ENCODE measurements at regions not wholly inside any gene's neighbourhood (a gene's known extent, or its start where the extent isn't known, plus 50 kb on each side); places are given as distances from the start of the nearest gene placed in this dataset.
"Not testable (repeated sequence)": the region's sequence is repeated elsewhere in the genome, so short reads cannot be mapped to it uniquely, and the experiment has no call there.

DNA sequence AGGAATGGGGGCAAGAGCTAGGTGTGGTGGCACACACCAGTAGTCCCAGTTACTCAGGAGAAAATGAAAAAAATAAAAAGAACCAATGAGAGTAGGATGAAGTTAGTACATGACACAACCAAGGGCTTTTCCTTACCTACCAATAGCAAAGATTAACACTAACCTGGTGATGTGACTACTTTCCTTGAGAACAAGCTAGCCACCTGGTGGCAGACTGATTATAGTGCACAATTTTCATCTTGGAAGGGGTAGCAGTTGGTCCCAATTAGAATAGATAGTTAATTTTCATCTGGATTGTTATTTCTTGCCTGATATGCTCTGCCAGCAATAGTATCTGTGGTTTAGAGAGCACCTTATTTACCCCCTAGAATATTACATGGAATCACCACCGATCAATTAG is 1216.8 kb upstream of the PABPC4L start:
- ChIA-PET POLR2A (no interaction called here), CTCF (no interaction called here)
- DNase-seq (ENCODE audit: extremely low spot score) = peak; percentile 5
- TF ChIP-seq, protein P1, sequence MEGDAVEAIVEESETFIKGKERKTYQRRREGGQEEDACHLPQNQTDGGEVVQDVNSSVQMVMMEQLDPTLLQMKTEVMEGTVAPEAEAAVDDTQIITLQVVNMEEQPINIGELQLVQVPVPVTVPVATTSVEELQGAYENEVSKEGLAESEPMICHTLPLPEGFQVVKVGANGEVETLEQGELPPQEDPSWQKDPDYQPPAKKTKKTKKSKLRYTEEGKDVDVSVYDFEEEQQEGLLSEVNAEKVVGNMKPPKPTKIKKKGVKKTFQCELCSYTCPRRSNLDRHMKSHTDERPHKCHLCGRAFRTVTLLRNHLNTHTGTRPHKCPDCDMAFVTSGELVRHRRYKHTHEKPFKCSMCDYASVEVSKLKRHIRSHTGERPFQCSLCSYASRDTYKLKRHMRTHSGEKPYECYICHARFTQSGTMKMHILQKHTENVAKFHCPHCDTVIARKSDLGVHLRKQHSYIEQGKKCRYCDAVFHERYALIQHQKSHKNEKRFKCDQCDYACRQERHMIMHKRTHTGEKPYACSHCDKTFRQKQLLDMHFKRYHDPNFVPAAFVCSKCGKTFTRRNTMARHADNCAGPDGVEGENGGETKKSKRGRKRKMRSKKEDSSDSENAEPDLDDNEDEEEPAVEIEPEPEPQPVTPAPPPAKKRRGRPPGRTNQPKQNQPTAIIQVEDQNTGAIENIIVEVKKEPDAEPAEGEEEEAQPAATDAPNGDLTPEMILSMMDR (IDR thresholded peaks at IDR 0.05; ENCODE audit: control extremely low read depth, extremely low read depth, low read depth, missing control alignments) = no peak

DNA sequence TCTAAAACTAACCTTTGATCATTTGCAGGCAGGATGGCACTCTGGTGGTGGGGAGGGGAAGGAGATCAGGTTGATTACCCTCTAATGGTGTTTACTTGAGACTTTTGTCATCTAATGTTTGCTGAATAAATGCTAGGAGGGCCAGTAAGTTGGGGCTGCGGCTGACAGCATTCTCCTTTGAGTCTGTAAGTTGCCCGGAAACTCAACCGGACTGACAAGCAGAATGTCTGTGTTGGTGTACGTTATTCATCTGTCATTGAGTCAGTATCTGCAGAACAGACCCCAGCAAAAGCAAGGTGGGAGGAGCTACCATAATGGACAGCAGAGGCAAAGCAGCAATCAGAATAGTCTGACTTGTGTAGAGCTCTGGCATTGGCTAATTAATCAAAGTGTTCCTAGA is 1210.6 kb upstream of the PABPC4L start:
- TF ChIP-seq, protein P1 (IDR thresholded peaks at IDR 0.05; ENCODE audit: control extremely low read depth, extremely low read depth, low read depth, missing control alignments) = no peak
- CTCF ChIA-PET = no interaction called here
- DNase-seq (ENCODE audit: extremely low spot score) = no peak
- POLR2A ChIA-PET = no interaction called here

DNA sequence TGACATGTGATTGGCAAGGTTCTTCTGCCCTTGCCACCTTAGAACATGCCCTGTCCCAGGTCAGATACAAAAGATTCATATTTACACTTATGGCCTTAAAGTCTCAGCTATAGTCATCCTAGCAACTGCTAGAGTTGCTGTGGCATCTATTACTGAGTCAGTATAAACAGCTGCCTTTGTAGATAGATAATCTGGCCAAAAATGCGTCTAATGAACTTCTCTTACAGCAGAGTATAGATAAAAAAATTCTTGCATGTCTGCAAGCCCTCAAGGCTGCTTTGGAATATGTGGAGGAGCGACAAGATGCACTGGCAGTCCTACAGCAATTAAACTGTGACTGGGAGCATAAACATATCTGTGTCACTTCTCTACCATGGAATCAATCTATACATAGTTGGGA is 1209.7 kb upstream of the PABPC4L start:
- CTCF ChIA-PET = no interaction called here
- no peak for DNase-seq (ENCODE audit: extremely low spot score)
- TF ChIP-seq, protein P1 (IDR thresholded peaks at IDR 0.05; ENCODE audit: control extremely low read depth, extremely low read depth, low read depth, missing control alignments) = no peak
- POLR2A ChIA-PET = no interaction called here

DNA sequence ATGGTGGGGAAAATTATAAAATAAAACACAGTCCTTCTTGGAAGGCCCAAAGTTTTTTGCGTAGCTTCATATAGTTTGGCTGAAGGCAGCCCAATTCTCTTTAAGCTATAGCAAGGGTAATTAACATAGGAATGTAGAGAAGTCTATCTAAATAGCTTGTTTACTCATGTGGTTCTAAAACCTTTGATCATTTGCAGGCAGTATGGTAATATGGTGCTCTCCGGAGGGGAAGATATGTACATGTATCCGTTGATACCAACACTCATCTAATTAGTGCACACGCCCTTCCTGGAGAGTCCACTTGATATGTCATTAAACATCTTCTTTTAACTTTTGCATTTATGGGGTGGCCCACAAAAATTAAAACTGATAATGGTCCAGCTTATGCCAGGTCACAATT is 1207.7 kb upstream of the PABPC4L start:
- CTCF ChIA-PET; POLR2A ChIA-PET; DNase-seq (ENCODE audit: extremely low spot score): not testable (repeated sequence)

DNA sequence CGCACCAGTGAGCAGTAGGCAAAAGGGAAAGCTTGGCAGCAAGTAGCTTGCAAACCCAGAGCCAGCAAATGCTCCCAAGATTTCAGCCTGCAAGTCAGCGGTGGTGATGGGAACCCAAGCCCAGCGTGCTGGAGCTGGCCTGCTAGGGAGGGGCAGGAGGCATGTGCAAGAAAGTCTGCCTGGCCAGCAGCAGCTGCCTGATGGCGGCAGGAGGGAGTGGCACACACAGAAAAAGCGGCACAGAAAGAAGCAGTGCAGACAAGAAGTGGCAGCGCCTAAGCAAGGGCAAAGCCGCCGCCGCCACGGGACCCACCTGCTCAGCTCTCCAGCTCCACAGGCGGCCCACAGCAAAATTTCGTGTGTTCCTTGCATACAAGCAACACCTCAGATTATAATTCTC is 1206.5 kb upstream of the PABPC4L start:
- TF ChIP-seq, protein P1 (IDR thresholded peaks at IDR 0.05; ENCODE audit: control extremely low read depth, extremely low read depth, low read depth, missing control alignments) = no peak
- no peak for DNase-seq (ENCODE audit: extremely low spot score)
- ChIA-PET CTCF (no interaction called here), POLR2A (no interaction called here)

DNA sequence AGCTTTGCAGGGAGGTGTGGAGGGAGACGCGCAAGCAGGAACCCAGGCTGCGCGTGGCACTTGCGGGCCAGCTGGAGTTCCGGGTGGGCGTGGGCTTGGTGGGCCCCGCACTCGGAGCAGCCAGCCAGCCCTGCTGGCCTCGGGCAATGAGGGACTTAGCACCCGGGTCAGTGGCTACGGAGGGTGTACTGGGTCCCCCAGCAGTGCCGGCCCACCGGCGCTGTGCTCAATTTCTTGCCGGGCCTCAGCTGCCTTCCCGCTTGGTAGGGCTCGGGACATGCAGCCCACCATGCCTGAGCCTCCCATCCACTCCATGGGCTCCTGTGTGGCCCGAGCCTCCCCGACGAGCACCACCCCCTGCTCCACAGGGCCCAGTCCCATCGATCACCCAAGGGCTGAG is 1205.0 kb upstream of the PABPC4L start:
- POLR2A ChIA-PET; CTCF ChIA-PET; DNase-seq (ENCODE audit: extremely low spot score): not testable (repeated sequence)

DNA sequence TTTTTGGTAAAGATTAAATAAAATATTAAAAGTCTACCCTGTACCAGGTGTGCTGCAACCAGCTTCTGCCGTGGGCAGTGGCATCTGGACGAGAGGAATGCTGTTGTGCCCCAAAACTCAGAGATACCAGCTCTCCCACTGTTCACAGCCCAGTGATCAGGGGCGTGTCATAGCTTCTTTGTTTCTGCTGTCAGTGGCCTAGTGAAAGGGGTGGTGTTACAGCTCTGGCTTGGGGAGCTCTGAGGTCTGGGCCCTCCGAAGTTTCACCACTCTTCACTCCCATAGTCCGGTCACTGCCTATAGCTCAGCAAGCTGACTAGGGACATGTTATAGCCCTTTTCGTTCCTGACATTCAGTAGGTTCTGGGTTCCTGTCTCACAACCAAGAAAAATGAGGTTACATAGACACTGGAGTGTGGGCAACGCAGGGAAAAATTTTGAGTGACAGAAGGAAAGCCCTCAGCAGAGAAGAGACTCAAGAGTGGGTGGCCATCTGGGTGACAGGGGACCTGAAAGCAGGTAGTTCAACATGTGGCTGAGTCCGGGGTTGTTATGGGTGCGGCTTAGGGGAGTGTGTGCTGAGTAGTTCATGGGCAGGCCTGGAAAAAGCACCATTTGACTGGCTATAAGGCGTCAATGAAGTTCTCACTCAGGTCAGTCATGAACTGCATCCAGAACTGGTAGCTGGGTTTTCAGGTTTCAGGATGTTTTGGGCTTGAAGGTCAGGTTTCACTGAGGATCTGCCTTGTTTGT is 1184.4 kb upstream of the PABPC4L start:
- ChIA-PET CTCF (interaction anchor here (1.0 kb wide), 1 partner anchor 15 kb away, joined by 3 read pairs; no protein-coding TSS in a partner anchor), POLR2A (no interaction called here)
- no peak for DNase-seq (ENCODE audit: extremely low spot score)
- TF ChIP-seq, protein P1 (IDR thresholded peaks at IDR 0.05; ENCODE audit: control extremely low read depth, extremely low read depth, low read depth, missing control alignments) = no peak
